NCI-H82 (cell line): ENCODE measurements at regions not wholly inside any gene's neighbourhood (a gene's known extent, or its start where the extent isn't known, plus 50 kb on each side); places are given as distances from the start of the nearest gene placed in this dataset.
A peak's percentile ranks its signal among the peaks of the same experiment; 100 is the strongest.

Experiments used
- DNase-seq: peaks from one replicate; lab custom pipeline; 2025; lab: John Stamatoyannopoulos, UW

DNA sequence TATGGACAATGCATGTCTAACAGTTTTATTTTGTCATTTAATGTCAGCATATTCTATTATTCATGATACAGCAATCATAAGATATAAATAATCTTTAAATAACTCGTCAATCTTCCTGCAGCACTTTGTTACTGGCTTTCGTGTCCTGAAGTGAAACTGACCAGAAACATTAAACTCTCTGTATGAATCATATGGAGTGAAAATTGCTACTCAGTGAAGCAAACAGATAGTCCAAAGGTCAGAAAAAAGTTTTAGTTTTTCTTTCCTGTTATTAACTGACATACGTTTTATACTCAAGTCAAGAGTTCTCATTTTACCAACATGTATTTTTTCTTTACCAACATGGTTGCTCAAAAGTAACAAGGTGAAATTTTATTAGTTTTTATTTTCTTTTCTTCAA lies 106.8 kb upstream of the GALNT5 start:
- no peak for DNase-seq

DNA sequence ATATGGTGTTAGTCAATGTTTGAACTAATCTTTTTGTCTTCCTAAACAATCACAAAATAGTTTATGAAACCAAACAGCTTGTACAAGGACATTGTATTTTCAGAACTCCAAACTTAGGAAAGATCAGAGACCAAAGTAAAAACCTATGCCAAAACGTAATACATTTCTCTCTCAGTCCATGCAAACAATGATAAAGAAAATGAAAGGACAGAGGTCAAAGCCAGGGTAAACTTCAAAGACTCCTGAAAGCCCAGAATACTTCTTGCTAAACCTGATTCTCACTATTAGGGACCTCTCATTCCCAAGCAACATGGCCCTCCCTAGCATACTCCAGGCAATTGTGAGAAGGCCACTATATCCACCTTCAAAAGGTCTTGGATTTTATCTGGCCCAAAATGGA lies 105.1 kb upstream of the GALNT5 start:
- no peak for DNase-seq

- no peak for DNase-seq
Observed at GRCh38 chr2:157155992-157156391, 101.5 kb upstream of the GALNT5 start.

GRCh38 chr2:157158111-157158510 lies 99.4 kb upstream of the GALNT5 start:
- no peak for DNase-seq

GRCh38 chr2:157159221-157159934 lies 98.1 kb upstream of the GALNT5 start:
- DNase-seq: no peak

DNA sequence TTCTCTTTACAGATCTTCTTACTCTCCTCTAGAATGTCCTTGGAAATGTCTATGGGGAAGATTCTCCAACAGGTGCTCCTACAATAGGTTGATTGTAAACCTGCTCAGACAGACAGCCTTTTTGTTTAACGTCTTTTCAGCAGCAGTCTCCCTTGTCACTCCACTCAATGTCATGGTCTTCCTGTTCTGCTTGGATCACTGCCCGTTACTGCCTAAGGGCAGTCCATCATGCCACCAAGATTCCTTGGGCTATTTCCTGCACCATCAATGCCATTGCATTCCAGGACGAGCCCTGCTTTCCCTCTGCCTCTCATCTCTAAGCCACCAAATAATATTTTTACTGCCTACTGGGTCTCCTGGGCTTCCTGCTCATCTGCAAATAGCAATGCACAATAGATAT lies 97.4 kb upstream of the GALNT5 start:
- no peak for DNase-seq

GRCh38 chr2:157164370-157164769 lies 93.1 kb upstream of the GALNT5 start:
- no peak for DNase-seq

DNA sequence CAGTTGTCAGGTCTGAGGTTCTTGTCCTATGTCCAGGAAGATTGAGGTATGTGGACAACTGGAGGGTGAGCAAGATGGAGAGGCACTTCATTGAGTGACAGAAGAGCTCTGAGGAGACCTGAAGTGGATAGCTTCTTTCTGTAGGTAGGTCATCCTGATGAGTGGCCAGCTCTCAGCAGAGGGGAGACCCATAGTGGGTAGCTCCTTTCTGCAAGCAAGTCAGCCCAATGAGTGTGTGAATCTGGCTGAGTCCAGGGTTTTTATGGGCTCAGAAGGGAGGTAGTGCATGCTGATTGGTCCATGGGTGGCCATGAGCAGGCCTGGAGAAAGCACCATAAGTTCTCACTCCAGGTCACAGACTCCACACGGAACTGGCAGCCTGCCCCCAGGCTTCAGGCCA lies 92.6 kb upstream of the GALNT5 start:
- no peak for DNase-seq

GRCh38 chr2:157168501-157168900 lies 89.0 kb upstream of the GALNT5 start:
- DNase-seq: no peak

DNA sequence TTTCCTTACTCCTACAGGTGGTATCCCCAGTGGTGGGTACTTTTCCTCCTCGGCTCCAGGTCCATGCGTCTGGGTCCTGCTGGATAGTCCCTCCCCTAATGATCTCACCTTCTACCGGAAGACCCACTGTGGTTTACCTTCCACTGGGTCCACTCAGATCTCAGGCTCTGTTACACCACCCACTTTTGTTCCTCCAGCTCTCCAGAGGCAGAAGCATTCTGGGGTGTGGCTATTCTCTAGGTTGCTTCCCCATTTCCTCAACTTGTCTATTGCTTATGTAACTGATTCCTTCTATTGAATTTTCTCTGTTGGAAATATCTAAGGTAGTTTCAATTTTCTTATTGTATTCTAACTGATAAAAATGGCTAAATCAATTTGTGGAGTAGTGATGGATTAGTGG lies 87.6 kb upstream of the GALNT5 start:
- no peak for DNase-seq

GRCh38 chr2:157170299-157170698 lies 87.2 kb upstream of the GALNT5 start:
- DNase-seq: no peak

DNA sequence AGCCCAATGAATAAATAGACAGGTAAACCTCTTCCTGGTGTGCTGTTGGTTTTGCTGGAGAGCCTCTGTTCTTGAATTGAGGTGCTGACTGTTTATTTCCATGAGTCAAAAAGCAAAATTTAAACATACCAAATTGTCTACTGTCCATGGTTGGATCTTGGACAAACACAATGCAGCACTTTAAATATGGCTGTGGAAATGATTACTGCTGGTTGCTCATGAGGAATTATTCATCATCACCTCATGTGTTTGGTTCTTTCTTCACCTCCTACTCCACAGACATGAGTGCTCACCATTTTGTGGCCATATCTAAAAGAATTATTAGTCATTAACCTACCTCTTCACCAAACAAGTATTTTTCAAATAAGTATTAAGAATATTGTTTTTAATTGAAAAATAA lies 85.3 kb upstream of the GALNT5 start:
- no peak for DNase-seq

DNA sequence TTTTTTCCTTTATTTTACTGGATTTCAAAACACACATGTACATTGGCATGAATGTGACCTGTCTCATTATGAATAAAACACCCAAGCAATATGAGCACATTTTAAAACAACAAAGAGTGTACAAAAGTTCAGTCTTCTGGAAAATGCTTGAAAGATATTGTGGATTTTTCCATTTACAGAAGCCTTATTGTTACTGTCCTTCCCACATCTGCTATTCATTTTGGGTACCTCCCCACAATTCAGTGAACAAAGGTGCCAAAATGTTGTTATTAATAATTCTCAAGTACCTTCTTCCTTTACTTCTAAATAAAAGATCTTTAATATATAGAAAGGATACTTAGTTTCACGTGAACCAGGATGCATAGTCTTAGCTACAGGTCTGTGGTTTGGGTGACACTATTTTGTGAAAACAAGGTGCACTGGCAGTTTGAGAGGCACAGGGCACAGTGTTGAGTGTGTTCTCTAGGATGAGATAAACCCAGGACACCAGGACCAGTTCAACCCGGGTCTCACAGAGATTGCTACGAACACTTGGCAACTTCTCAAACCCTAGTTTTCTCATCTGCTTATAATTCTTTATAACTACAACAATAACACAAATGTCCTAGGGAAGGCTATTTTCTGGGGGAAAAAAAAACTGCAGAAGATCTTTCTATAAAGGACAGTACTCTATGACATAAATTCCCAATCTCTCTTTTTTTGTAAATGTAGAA lies 84.5 kb upstream of the GALNT5 start:
- DNase-seq: peak; percentile 21

DNA sequence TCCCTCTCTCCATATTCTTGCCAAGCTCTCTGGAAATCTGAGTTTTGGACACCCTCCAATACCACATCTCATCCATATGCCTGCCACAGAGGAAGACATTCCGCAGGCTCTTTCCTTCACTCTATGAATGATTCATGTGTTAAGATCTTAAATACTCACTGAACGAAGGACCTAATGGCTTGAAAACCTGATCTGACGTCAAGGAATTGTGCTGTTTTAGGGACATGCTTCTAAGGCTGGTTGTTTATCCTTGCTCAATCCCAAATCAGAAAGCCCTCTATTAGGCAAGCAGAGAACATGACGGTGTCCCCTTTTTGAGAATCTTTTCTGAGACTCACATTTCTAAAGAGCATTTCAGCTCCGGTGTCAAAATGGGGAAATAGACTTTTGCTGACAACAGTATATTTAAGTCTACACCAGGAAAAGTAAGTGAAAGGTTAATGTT lies 83.7 kb upstream of the GALNT5 start:
- DNase-seq: peak; percentile 83

- no peak for DNase-seq
Observed at GRCh38 chr2:157174321-157174720, 83.2 kb upstream of the GALNT5 start.

GRCh38 chr2:157176602-157177001 lies 80.9 kb upstream of the GALNT5 start:
- no peak for DNase-seq

- DNase-seq: no peak
Observed at GRCh38 chr2:157178874-157179273, 78.6 kb upstream of the GALNT5 start.

- DNase-seq: no peak
Observed at GRCh38 chr2:157179324-157180105, 78.0 kb upstream of the GALNT5 start.

GRCh38 chr2:157180359-157180758 lies 77.1 kb upstream of the GALNT5 start:
- peak; percentile 27 for DNase-seq

- no peak for DNase-seq
Observed at GRCh38 chr2:157181234-157181633, 76.3 kb upstream of the GALNT5 start.

DNA sequence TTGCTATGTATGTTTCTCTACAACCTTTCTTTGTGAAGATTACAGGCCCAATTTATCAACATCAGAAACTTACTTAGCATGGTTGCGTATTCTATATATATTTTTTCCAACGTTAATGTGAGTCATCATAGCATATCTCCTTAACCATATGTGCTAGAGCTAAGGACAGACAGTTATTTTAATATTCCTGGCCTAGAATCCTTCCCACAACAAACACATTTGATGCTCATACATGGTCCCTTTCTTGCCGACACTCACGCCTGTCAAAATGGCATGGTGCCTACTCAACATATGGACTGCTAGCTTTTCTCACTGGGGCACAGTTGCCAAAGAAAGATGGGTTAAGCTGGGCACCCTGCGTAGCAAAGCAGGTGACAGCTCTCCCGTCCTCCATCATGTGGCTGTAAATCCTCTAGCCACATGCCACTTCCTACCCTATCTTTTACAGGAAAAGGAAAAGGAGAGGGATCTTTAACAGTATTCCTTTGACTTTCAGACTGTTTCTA lies 75.2 kb upstream of the GALNT5 start:
- peak; percentile 78 for DNase-seq

DNA sequence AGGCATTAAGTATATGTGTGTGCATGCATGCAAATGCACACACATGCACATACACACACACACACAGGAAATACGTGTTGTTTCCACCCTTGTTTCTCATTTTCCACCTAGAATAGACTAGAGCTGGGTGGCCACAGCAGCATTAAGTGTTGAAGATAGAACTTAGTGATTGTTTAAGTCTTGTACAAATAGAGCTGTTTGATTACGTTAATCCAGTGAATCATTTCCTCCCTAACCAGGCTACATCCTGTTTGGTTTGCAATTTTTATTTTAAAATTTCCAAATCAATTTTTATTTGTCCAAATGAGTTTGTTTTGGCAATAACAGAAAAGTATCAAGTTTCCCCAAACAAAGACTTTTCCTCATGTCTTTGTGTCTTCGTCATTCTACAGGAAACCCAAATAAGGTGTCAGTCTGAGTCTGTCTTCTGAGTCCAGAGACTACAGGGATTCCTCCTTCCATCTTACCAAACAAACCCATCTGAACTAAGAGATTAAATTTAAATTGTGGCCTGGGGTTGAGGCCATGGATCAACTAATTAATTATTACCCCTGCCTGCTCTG lies 74.6 kb upstream of the GALNT5 start:
- DNase-seq: peak; percentile 15
